Cardiac fibroblast (primary cell): ENCODE measurements at regions not wholly inside any gene's neighbourhood (a gene's known extent, or its start where the extent isn't known, plus 50 kb on each side); places are given as distances from the start of the nearest gene placed in this dataset.
"Not testable (repeated sequence)": the region's sequence is repeated elsewhere in the genome, so short reads cannot be mapped to it uniquely, and the experiment has no call there.

Experiments used
- DNase-seq, 2 donors: peaks; one replicate each; pipeline versions ENCODE4 v3.0.0 to v3.0.0-alpha.2; 2010; ENCODE audit warnings: low read depth in 2 of 2
- H3K4me3 ChIP-seq, 2 donors: replicated peaks in 1 of 2; 1 replicate in 1 of 2; 2 replicates in 1 of 2; pipeline ENCODE4 v1.5.1; 2011; ENCODE audit warnings: low read depth in 2 of 2, low read length in 2 of 2, mild to moderate bottlenecking in 2 of 2, moderate library complexity in 1 of 2
- CTCF ChIP-seq: IDR thresholded peaks from one replicate; pipeline ENCODE4 v1.5.1; 2011; ENCODE audit warnings: low read depth, mild to moderate bottlenecking, low read length, inconsistent platforms

GRCh38 chr4:102397056-102397455, 51.8 kb upstream of the SLC39A8 start:
- DNase-seq, H3K4me3 ChIP-seq: not testable (repeated sequence)

GRCh38 chr4:102399021-102399420, 53.7 kb upstream of the SLC39A8 start:
- no peak overlapping the region for H3K4me3 ChIP-seq
- TF ChIP-seq CTCF, result no peak
- no peak for DNase-seq

- H3K4me3 ChIP-seq, result no peak overlapping the region
Observed at GRCh38 chr4:102400898-102401297, 55.6 kb upstream of the SLC39A8 start.

GRCh38 chr4:102402223-102402622, 56.9 kb upstream of the SLC39A8 start:
- no peak for TF ChIP-seq CTCF
- no peak overlapping the region for H3K4me3 ChIP-seq
- no peak for DNase-seq

More at GRCh38 chr4:102400898-102401297, 55.6 kb upstream of the SLC39A8 start:
- TF ChIP-seq CTCF, result no peak
- DNase-seq, result no peak

- no peak overlapping the region for H3K4me3 ChIP-seq
- DNase-seq, result no peak
- no peak for TF ChIP-seq CTCF
Observed at GRCh38 chr4:102403116-102403515, 57.8 kb upstream of the SLC39A8 start.

GRCh38 chr4:102404431-102404969, 59.2 kb upstream of the SLC39A8 start:
- no peak overlapping the region for H3K4me3 ChIP-seq
- TF ChIP-seq CTCF, result no peak
- DNase-seq, result peak; percentile 40 to 60

GRCh38 chr4:102405821-102406401, 60.6 kb upstream of the SLC39A8 start:
- TF ChIP-seq CTCF, result no peak
- H3K4me3 ChIP-seq, result no peak overlapping the region
- DNase-seq, result no peak

GRCh38 chr4:102410884-102411283, 65.6 kb upstream of the SLC39A8 start:
- H3K4me3 ChIP-seq, DNase-seq: not testable (repeated sequence)
